H9 (cell line): ENCODE measurements at regions not wholly inside any gene's neighbourhood (a gene's known extent, or its start where the extent isn't known, plus 50 kb on each side); places are given as distances from the start of the nearest gene placed in this dataset.

ENCODE experiments used
- DNase-seq: peaks from one replicate; pipeline ENCODE4 v3.0.0-alpha.2; 2017
- H2AFZ ChIP-seq: one replicate; pipeline ENCODE4 v1.6.1; 2013; ENCODE audit warnings: mild to moderate bottlenecking, low read length, control low read depth, moderate library complexity
- H2AK5ac ChIP-seq: 2 replicates; pipeline ENCODE4 v1.6.1; 2013; ENCODE audit warnings: low read length, control low read depth, mixed read lengths; ENCODE audit not compliant: insufficient read length
- H2BK120ac ChIP-seq: one replicate; pipeline ENCODE4 v1.6.1; 2013; ENCODE audit warnings: low read depth, mild to moderate bottlenecking, low read length, control low read depth, inconsistent platforms; ENCODE audit not compliant: poor library complexity, severe bottlenecking
- H2BK12ac ChIP-seq: 2 replicates; pipeline ENCODE4 v1.6.1; 2013; ENCODE audit warnings: low read length, control low read depth, mixed read lengths, low read depth; ENCODE audit not compliant: insufficient read length
- H2BK15ac ChIP-seq: 2 replicates; pipeline ENCODE4 v1.6.1; 2013; ENCODE audit warnings: low read depth, low read length, control low read depth
- H2BK20ac ChIP-seq: one replicate; pipeline ENCODE4 v1.6.1; 2013; ENCODE audit warnings: low read depth, mild to moderate bottlenecking, low read length, control low read depth, inconsistent platforms; ENCODE audit not compliant: poor library complexity, severe bottlenecking
- H2BK5ac ChIP-seq: 2 replicates; pipeline ENCODE4 v1.6.1; 2013; ENCODE audit warnings: low read length, control low read depth, mixed read lengths; ENCODE audit not compliant: insufficient read length
- H3K14ac ChIP-seq: 2 replicates; pipeline ENCODE4 v1.6.1; 2013; ENCODE audit warnings: low read length, control low read depth; ENCODE audit not compliant: insufficient read depth
- H3K18ac ChIP-seq: 2 replicates; pipeline ENCODE4 v1.6.1; 2013; ENCODE audit warnings: low read depth, mild to moderate bottlenecking, mixed read lengths, low read length, control low read depth; ENCODE audit not compliant: insufficient read length
- H3K23ac ChIP-seq: 2 replicates; pipeline ENCODE4 v1.6.1; 2013; ENCODE audit warnings: low read length, control low read depth, mixed read lengths, low read depth; ENCODE audit not compliant: insufficient read length
- H3K23me2 ChIP-seq: 2 replicates; pipeline ENCODE4 v1.6.1; 2013; ENCODE audit warnings: low read depth, mild to moderate bottlenecking, mixed read lengths, low read length, control low read depth; ENCODE audit not compliant: insufficient read length, poor library complexity, severe bottlenecking
- H3K27ac ChIP-seq: 2 replicates; pipeline ENCODE4 v1.5.1; 2013; ENCODE audit warnings: low read length, control low read depth, mixed read lengths, low read depth; ENCODE audit not compliant: insufficient read length
- H3K27me3 ChIP-seq: 2 replicates; pipeline ENCODE4 v1.6.1; 2013; ENCODE audit warnings: low read length, control low read depth, inconsistent platforms; ENCODE audit not compliant: insufficient read depth
- H3K4ac ChIP-seq: 2 replicates; pipeline ENCODE4 v1.6.1; 2013; ENCODE audit warnings: low read depth, mild to moderate bottlenecking, control low read depth, inconsistent platforms, low read length, moderate library complexity
- H3K4me1 ChIP-seq: 2 replicates; pipeline ENCODE4 v1.6.1; 2013; ENCODE audit warnings: low read length, control low read depth, inconsistent platforms; ENCODE audit not compliant: insufficient read depth
- H3K4me2 ChIP-seq: 2 replicates; pipeline ENCODE4 v1.6.1; 2013; ENCODE audit warnings: low read length, control low read depth, mixed read lengths; ENCODE audit not compliant: insufficient read length, insufficient read depth
- H3K56ac ChIP-seq: 2 replicates; pipeline ENCODE4 v1.6.1; 2013; ENCODE audit warnings: low read depth, mild to moderate bottlenecking, mixed read lengths, low read length, control low read depth; ENCODE audit not compliant: insufficient read length
- H3K79me1 ChIP-seq: 2 replicates; pipeline ENCODE4 v1.6.1; 2013; ENCODE audit warnings: low read depth, mild to moderate bottlenecking, moderate library complexity, low read length, control low read depth, inconsistent platforms; ENCODE audit not compliant: insufficient read depth, poor library complexity, severe bottlenecking
- H3K79me2 ChIP-seq: 2 replicates; pipeline ENCODE4 v1.6.1; 2013; ENCODE audit warnings: low read length, control low read depth, inconsistent platforms; ENCODE audit not compliant: insufficient read depth
- H3K9ac ChIP-seq: 2 replicates; pipeline ENCODE4 v1.6.1; 2013; ENCODE audit warnings: low read length, control low read depth, mixed read lengths; ENCODE audit not compliant: insufficient read length; ENCODE audit errors: extremely low read depth
- H3K9me3 ChIP-seq: one replicate; pipeline ENCODE4 v1.6.1; 2013; ENCODE audit warnings: low read depth, low read length, inconsistent platforms; ENCODE audit not compliant: control insufficient read depth
- H3T11ph ChIP-seq: one replicate; pipeline ENCODE4 v1.6.1; 2013; ENCODE audit warnings: mild to moderate bottlenecking, low read length, control low read depth, inconsistent platforms
- H4K20me1 ChIP-seq: one replicate; pipeline ENCODE4 v1.6.1; 2013; ENCODE audit not compliant: control insufficient read depth, insufficient read length, insufficient read depth
- H4K5ac ChIP-seq: 2 replicates; pipeline ENCODE4 v1.6.1; 2013; ENCODE audit warnings: low read depth, mild to moderate bottlenecking, mixed read lengths, low read length, control low read depth; ENCODE audit not compliant: insufficient read length
- H4K8ac ChIP-seq: replicated peaks from 2 replicates; pipeline ENCODE4 v1.6.1; 2013; ENCODE audit warnings: low read length, control low read depth, mixed read lengths, low read depth; ENCODE audit not compliant: insufficient read length
- H4K91ac ChIP-seq: 2 replicates; pipeline ENCODE4 v1.6.1; 2013; ENCODE audit warnings: low read depth, mild to moderate bottlenecking, moderate library complexity, mixed read lengths, low read length, control low read depth; ENCODE audit not compliant: insufficient read length
- H3K27ac Mint-ChIP-seq, 3 experiments: 2 replicates in 2 of 3; 3 replicates in 1 of 3; pipeline ENCODE4 v1.8.0; 2020 to 2021; ENCODE audit warnings: mixed read lengths in 3 of 3, mild to moderate bottlenecking in 1 of 3, moderate library complexity in 1 of 3
- H3K27me3 Mint-ChIP-seq: 2 replicates; pipeline ENCODE4 v1.8.0; 2021; ENCODE audit warnings: low read depth, mild to moderate bottlenecking, moderate library complexity, mixed read lengths
- H3K36me3 Mint-ChIP-seq, 3 experiments: 2 replicates in 2 of 3; 3 replicates in 1 of 3; pipeline ENCODE4 v1.8.0; 2020 to 2021; ENCODE audit warnings: low read depth in 3 of 3, mixed read lengths in 3 of 3; ENCODE audit not compliant: insufficient read depth in 1 of 3
- H3K4me1 Mint-ChIP-seq, 2 experiments: 2 replicates each; pipeline ENCODE4 v1.8.0; 2020; ENCODE audit warnings: mixed read lengths in 2 of 2
- H3K4me3 Mint-ChIP-seq, 2 experiments: 2 replicates in 1 of 2; 3 replicates in 1 of 2; pipeline ENCODE4 v1.8.0; 2020 to 2021; ENCODE audit warnings: mild to moderate bottlenecking in 2 of 2, mixed read lengths in 2 of 2, moderate library complexity in 1 of 2
- H3K9me3 Mint-ChIP-seq, 2 experiments: 2 replicates in 1 of 2; 3 replicates in 1 of 2; pipeline ENCODE4 v1.8.0; 2020; ENCODE audit warnings: mild to moderate bottlenecking in 2 of 2, mixed read lengths in 2 of 2, moderate library complexity in 1 of 2
- WGBS: extraction: QIAGEN DNeasy Blood & Tissue Kit; methylation state at CpG from one replicate; pipeline ENCODE4 v1.1.7; 2013; ENCODE audit warnings: missing lambda C conversion rate, low lambda C conversion rate, mixed read lengths; ENCODE audit not compliant: insufficient read length; ENCODE audit errors: extremely low coverage; 5-methylcytosine and 5-hydroxymethylcytosine counted together
- TF ChIP-seq, protein P1 (sequence below): fragments of 200-600 bp; sonication (generic); conservative IDR thresholded peaks from 3 replicates; pipeline ENCODE4 v1.8.0; 2021; ENCODE audit warnings: antibody characterized with exemption, mild to moderate bottlenecking

GRCh38 chr4:96841801-96842200 is 1001.9 kb downstream of the PDHA2 start:
- Mint-ChIP-seq H3K27ac (no peak overlapping the region), H3K27me3 (no peaks in the 10 kb centered on the region), H3K9me3 (no peaks in the 10 kb centered on the region), H3K4me1 (no peaks in the 10 kb centered on the region), H3K36me3 (no peaks in the 10 kb centered on the region), H3K4me3 (no peak overlapping the region)
- Histone ChIP-seq H2BK120ac (no peak overlapping the region), H4K20me1 (no peaks in the 10 kb centered on the region), H2BK15ac (no peak overlapping the region), H2AK5ac (no peak overlapping the region), H3K4me1 (no peaks in the 10 kb centered on the region), H2AFZ (no peak overlapping the region), H2BK5ac (no peak overlapping the region), H3K9ac (no peak overlapping the region), H3T11ph (no peak overlapping the region), H3K4me2 (no peak overlapping the region), H3K27me3 (no peaks in the 10 kb centered on the region), H3K23me2 (no peaks in the 10 kb centered on the region), H2BK12ac (no peak overlapping the region), H3K9me3 (no peaks in the 10 kb centered on the region), H4K91ac (no peak overlapping the region), H3K4ac (no peak overlapping the region), H4K8ac (no peak overlapping the region), H3K79me1 (no peaks in the 10 kb centered on the region), H3K27ac (no peak overlapping the region), H4K5ac (no peak overlapping the region), H2BK20ac (no peak overlapping the region), H3K79me2 (no peaks in the 10 kb centered on the region), H3K18ac (no peak overlapping the region), H3K14ac (no peak overlapping the region), H3K56ac (no peak overlapping the region), H3K23ac (no peak overlapping the region)
- no CpG with 5 or more reads among the region's 2 CpGs for WGBS
- TF ChIP-seq, protein P1, sequence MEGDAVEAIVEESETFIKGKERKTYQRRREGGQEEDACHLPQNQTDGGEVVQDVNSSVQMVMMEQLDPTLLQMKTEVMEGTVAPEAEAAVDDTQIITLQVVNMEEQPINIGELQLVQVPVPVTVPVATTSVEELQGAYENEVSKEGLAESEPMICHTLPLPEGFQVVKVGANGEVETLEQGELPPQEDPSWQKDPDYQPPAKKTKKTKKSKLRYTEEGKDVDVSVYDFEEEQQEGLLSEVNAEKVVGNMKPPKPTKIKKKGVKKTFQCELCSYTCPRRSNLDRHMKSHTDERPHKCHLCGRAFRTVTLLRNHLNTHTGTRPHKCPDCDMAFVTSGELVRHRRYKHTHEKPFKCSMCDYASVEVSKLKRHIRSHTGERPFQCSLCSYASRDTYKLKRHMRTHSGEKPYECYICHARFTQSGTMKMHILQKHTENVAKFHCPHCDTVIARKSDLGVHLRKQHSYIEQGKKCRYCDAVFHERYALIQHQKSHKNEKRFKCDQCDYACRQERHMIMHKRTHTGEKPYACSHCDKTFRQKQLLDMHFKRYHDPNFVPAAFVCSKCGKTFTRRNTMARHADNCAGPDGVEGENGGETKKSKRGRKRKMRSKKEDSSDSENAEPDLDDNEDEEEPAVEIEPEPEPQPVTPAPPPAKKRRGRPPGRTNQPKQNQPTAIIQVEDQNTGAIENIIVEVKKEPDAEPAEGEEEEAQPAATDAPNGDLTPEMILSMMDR = no peak
- no peak for DNase-seq
